Prostate gland (tissue), 2 donors: ENCODE measurements at regions not wholly inside any gene's neighbourhood (a gene's known extent, or its start where the extent isn't known, plus 50 kb on each side); places are given as distances from the start of the nearest gene placed in this dataset.

Source experiments
- DNase-seq: peaks from one replicate; pipeline ENCODE4 v3.0.0-alpha.2; 2019; ENCODE audit warnings: low spot score
- H3K27ac ChIP-seq, 2 donors: fragments of 200-600 bp; sonication (generic); 2 replicates each; pipeline ENCODE4 v1.5.1; 2017 to 2019
- H3K27me3 ChIP-seq: fragments of 200-600 bp; sonication (generic); replicated peaks from 2 replicates; pipeline ENCODE4 v1.5.1; 2019; ENCODE audit not compliant: insufficient read depth
- H3K36me3 ChIP-seq, 2 donors: fragments of 200-600 bp; sonication (generic); 1 replicate in 1 of 2; 2 replicates in 1 of 2; pipeline versions ENCODE4 v1.5.1 to v1.8.1; 2017 to 2019
- H3K4me1 ChIP-seq: fragments of 200-600 bp; sonication (generic); replicated peaks from 2 replicates; pipeline ENCODE4 v1.5.1; 2019
- H3K4me3 ChIP-seq, 2 donors: fragments of 200-600 bp; sonication (generic); 2 replicates each; pipeline ENCODE4 v1.5.1; 2017 to 2019
- H3K9me3 ChIP-seq: fragments of 200-600 bp; sonication (generic); 2 replicates; pipeline ENCODE4 v1.5.1; 2017
- POLR2A ChIP-seq: fragments of 450-650 bp; IDR thresholded peaks from one replicate; pipeline ENCODE4 v1.6.1; 2016; ENCODE audit warnings: antibody characterized with exemption, mild to moderate bottlenecking
- POLR2AphosphoS5 ChIP-seq: sonication (generic); formaldehyde crosslinking; IDR thresholded peaks from one replicate; pipeline ENCODE4 v1.6.1; 2017; ENCODE audit warnings: antibody characterized with exemption
- WGBS: methylation state at CpG from one replicate; pipeline ENCODE4 v1.1.5; 2018; 5-methylcytosine and 5-hydroxymethylcytosine counted together
- intact Hi-C: fragments of 100-400 bp; cut with DNase I; formaldehyde crosslinking; loops from one replicate; pipeline ENCODE4 v1.14.2; 2022
- TF ChIP-seq, protein P1 (sequence below), 4 experiments: fragments of 200-600 bp in 2 of 4; fragments of 450-650 bp in 2 of 4; sonication (generic) in 2 of 4; IDR thresholded peaks; 1 replicate in 3 of 4; 2 replicates in 1 of 4; pipeline ENCODE4 v1.5.1; 2016 to 2019; ENCODE audit warnings: antibody characterized with exemption in 4 of 4, mild to moderate bottlenecking in 2 of 4, moderate library complexity in 2 of 4

DNA sequence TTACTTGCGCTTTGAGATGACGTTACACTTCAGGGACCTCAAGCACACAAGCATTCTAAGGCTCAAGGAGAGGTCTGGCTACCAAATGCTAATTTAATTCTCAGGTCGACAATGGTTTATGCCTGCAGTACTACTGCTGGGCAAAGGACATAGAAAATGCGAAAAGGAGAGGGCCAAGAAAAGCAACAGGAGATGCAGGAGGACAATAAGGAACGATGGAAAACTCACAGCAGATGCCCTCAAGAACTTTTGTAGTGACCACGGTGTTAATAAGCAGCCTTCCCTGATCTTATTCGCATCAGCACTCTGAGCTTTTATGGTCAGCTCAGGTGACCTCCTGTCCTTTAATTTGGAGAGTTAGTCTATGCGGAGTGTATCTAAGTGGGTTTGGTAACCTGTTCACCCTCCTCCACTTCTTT, 146.3 kb downstream of the GPR85 start:
- TF ChIP-seq POLR2A, result no peak
- TF ChIP-seq, protein P1, sequence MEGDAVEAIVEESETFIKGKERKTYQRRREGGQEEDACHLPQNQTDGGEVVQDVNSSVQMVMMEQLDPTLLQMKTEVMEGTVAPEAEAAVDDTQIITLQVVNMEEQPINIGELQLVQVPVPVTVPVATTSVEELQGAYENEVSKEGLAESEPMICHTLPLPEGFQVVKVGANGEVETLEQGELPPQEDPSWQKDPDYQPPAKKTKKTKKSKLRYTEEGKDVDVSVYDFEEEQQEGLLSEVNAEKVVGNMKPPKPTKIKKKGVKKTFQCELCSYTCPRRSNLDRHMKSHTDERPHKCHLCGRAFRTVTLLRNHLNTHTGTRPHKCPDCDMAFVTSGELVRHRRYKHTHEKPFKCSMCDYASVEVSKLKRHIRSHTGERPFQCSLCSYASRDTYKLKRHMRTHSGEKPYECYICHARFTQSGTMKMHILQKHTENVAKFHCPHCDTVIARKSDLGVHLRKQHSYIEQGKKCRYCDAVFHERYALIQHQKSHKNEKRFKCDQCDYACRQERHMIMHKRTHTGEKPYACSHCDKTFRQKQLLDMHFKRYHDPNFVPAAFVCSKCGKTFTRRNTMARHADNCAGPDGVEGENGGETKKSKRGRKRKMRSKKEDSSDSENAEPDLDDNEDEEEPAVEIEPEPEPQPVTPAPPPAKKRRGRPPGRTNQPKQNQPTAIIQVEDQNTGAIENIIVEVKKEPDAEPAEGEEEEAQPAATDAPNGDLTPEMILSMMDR (IDR thresholded peaks at IDR 0.05), result no peak
- no peak for TF ChIP-seq POLR2AphosphoS5
- intact Hi-C loops, result no loop called here
- no peak for DNase-seq
- peak overlapping the region; percentile 83 to 86 for H3K4me3 ChIP-seq
- 11% methylated on average over 8 of the region's 8 CpGs for WGBS
- no peaks in the 10 kb centered on the region for H3K9me3 ChIP-seq
- H3K36me3 ChIP-seq, result no peaks in the 10 kb centered on the region
- H3K27me3 ChIP-seq, result no peaks in the 10 kb centered on the region
- H3K4me1 ChIP-seq, result peaks cover 3% of the 10 kb centered on the region
- peak overlapping the region; percentile 78 to 79 for H3K27ac ChIP-seq

DNA sequence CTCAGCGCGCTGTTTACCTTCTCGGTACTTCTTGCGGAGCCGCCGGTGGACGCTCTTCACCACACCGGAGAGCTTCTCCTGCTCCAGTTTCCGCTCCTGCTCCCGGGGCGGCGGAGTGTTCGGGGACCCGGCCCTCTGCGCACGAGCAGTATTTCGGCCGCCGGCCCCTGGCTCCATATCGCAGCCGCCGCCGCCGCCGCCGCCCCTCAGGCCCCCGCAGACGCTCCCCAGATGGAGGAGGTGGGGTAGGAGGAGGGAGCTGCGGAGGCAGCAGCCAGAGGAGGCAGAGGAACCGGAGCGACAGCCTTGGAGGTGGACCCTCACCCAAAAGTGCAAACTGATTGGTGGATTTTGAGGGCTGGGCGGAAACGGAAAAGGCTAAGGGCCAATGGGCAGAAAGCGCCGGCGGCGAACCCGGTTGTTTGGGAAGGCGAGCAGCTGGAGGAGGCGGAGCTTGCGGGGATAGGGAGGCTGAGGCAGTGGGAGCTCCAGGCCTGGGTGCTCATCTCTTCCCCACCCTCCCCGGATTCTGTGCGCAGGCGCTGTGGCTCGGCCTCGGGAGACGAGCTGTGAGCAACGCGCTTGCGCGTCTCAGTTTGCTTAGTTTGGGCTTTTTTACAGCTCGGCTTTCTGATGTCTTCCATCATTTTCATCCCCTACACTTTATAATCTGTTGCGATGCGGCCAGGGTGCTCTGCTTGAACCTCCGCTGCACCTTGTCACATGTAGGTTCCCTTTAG, 146.9 kb downstream of the GPR85 start:
- H3K4me1 ChIP-seq, result peaks cover 3% of the 10 kb centered on the region
- WGBS, result under 1% methylated on average over 55 of the region's 55 CpGs
- no peaks in the 10 kb centered on the region for H3K9me3 ChIP-seq
- H3K27me3 ChIP-seq, result no peaks in the 10 kb centered on the region
- no peak for TF ChIP-seq POLR2AphosphoS5
- TF ChIP-seq, protein P1 (IDR thresholded peaks at IDR 0.05), result peak in 1 of 4 experiments; percentile 7
- peak; percentile 58 for TF ChIP-seq POLR2A
- intact Hi-C loops, result loop anchor here (5.0 kb wide), 2 partner anchors 147 to 178 kb away; partner anchors contain the start of genes SMIM30 and TMEM168
- peak overlapping the region; percentile 83 to 86 for H3K4me3 ChIP-seq
- DNase-seq, result peak; percentile 99
- H3K27ac ChIP-seq, result peak overlapping the region; percentile 78 to 80
- H3K36me3 ChIP-seq, result no peaks in the 10 kb centered on the region

DNA sequence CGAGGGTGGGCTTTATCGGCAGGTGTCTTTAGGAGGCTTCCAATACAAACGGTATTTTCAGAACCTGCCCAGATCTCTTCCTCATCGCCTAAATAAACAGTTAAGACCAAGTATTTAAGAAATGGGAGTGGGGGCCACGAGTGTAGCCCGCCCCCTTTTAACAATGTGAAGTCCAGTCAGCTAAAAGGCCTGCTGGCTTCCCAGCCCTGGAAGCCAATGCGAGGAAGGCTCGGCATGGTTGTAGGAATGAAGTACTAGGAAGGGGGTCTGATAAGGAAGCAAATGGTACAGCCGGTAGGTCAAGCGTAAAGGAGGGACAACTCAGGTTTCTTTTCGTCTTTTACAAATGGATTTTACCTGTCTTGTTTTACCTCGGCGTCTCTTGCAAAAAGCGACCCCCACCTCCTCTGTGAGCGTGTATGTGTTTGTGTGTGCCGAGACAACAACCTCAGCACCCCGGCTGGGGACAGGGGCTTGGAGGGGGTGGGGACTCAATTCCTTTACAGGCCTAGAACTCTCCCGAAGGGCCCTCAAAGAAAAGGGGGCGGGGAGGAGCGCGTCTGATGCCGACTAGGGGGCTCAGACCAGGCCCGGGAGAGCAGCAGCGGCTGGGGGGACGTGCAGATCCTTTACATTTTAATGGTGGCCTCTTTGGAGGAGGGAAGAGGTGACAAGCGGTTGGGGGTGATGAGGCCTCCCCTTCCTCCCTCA, 147.6 kb downstream of the GPR85 start:
- no peak for TF ChIP-seq POLR2AphosphoS5
- TF ChIP-seq, protein P1 (IDR thresholded peaks at IDR 0.05), result no peak
- TF ChIP-seq POLR2A, result no peak
- H3K27ac ChIP-seq, result peak overlapping the region; percentile 77 to 80

DNA sequence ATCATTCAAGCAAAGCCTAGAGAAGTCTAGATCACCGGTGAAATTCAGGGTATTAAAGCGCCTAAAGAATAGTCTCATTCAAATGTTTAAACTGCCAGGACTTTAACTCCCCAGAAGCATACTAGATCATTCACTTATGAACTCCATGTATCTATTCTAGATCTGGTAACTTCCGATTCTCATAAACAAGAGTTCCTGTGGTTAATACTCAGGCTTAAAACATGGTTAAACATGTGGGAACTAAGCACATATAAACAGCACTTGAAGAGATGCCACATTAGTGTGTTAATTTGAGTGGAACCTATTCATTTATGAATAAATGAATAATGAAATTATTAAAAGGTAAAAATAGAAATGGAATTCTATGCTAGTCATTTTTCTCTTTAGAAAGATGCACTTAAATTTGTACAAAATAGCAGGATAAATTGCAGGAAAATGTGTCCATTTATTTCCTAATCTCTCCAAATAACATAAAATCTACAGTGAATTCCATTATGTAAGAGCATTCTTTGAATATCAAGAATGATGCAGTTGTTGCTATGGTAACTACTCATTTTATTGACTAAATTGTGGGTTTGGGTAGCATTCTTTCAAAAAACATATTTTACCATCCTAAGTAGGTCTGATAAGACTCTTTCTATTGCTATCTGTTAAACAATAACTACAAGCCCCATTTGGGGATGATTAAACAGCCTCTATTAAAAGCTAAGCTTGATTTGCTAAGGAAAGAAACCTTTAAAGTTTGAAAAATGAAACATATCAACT, 147.6 kb upstream of the TMEM168 start:
- intact Hi-C loops, result loop anchor here (5.0 kb wide), 2 partner anchors 146 to 179 kb away; partner anchors contain the start of genes SMIM30 and TMEM168
- WGBS, result 60% methylated on average over 3 of the region's 3 CpGs
- Histone ChIP-seq H3K4me3 (peak overlapping the region in 1 of 2 donors; percentile 83), H3K27ac (no peak overlapping the region), H3K9me3 (no peaks in the 10 kb centered on the region), H3K36me3 (no peaks in the 10 kb centered on the region), H3K4me1 (peaks cover 3% of the 10 kb centered on the region), H3K27me3 (no peaks in the 10 kb centered on the region)
- TF ChIP-seq, protein P1 (IDR thresholded peaks at IDR 0.05), result no peak
- TF ChIP-seq POLR2AphosphoS5, result no peak
- TF ChIP-seq POLR2A, result no peak
- DNase-seq, result no peak

More for the DNA sequence above, 147.6 kb downstream of the GPR85 start:
- intact Hi-C loops, result loop anchor here (5.0 kb wide), 2 partner anchors 147 to 178 kb away; partner anchors contain the start of genes SMIM30 and TMEM168
- peak; percentile 5 for DNase-seq
- Histone ChIP-seq H3K4me1 (peaks cover 3% of the 10 kb centered on the region), H3K36me3 (no peaks in the 10 kb centered on the region), H3K27me3 (no peaks in the 10 kb centered on the region), H3K9me3 (no peaks in the 10 kb centered on the region), H3K4me3 (peak overlapping the region; percentile 83 to 86)
- WGBS, result 1% methylated on average over 26 of the region's 26 CpGs
